A549 (cell line): ENCODE measurements at regions not wholly inside any gene's neighbourhood (a gene's known extent, or its start where the extent isn't known, plus 50 kb on each side); places are given as distances from the start of the nearest gene placed in this dataset.

Experiments
- ATAC-seq, 2 experiments: fragments of 200-7000 bp in 1 of 2; fragments of >200 bp in 1 of 2; cut with Nextera tagmentation in 1 of 2; cut with Tn5 transposase in 1 of 2; 3 replicates each; pipeline versions ENCODE4 v1.8.0 to v1.9.1; 2018 to 2020; ENCODE audit warnings: mild to moderate bottlenecking in 1 of 2, moderate library complexity in 1 of 2
- CTCF ChIA-PET: fragments of 300-600 bp; sonication (Branson Sonifier 250); formaldehyde crosslinking; extraction: SDS; loops from one replicate; lab custom pipeline; 2021; ENCODE audit warnings: antibody characterized with exemption, inconsistent platforms; lab: Yijun Ruan, JAX
- POLR2A ChIA-PET: fragments of 350-600 bp; formaldehyde crosslinking; extraction: SDS; loops from one replicate; lab custom pipeline; 2021; ENCODE audit warnings: antibody characterized with exemption, inconsistent platforms; lab: Yijun Ruan, JAX
- DNase-seq, 2 experiments: peaks; one replicate each; pipeline versions ENCODE4 v3.0.0 to v3.0.0-alpha.2; 2011 to 2016; ENCODE audit warnings: low read depth in 1 of 2, low spot score in 1 of 2
- FAIRE-seq: peaks from 2 replicates; lab custom pipeline; 2011; peaks lifted over from hg19 to GRCh38; lab: Jason Lieb, UNC
- H3K27ac ChIP-seq, 2 experiments: fragments of >200 bp; sonication (Bioruptor Twin); formaldehyde crosslinking; 3 replicates each; pipeline ENCODE4 v1.5.1; 2016 to 2017
- H3K4me1 ChIP-seq: fragments of >200 bp; sonication (Bioruptor Twin); formaldehyde crosslinking; 3 replicates; pipeline ENCODE4 v1.6.1; 2016
- H3K4me2 ChIP-seq: fragments of >200 bp; sonication (Bioruptor Twin); formaldehyde crosslinking; 3 replicates; pipeline ENCODE4 v1.6.1; 2016
- H3K4me3 ChIP-seq: fragments of >200 bp; sonication (Bioruptor Twin); formaldehyde crosslinking; 3 replicates; pipeline ENCODE4 v1.5.1; 2016
- H3K9me3 ChIP-seq: fragments of >200 bp; sonication (Bioruptor Twin); formaldehyde crosslinking; 3 replicates; pipeline ENCODE4 v1.6.1; 2016
- CBX8 ChIP-seq: fragments of 200-600 bp; sonication (generic); IDR thresholded peaks from 2 replicates; pipeline ENCODE4 v1.6.1; 2016
- CHD2 ChIP-seq: fragments of 150-350 bp; IDR thresholded peaks from 2 replicates; pipeline ENCODE4 v1.6.1; 2014; ENCODE audit warnings: low read length; ENCODE audit not compliant: partially characterized antibody
- EHF ChIP-seq: fragments of 250-450 bp; sonication (Bioruptor Pico); IDR thresholded peaks from 2 replicates; pipeline ENCODE4 v1.5.0; 2020; ENCODE audit warnings: mild to moderate bottlenecking
- EHMT2 ChIP-seq: fragments of 200-600 bp; sonication (generic); IDR thresholded peaks from 2 replicates; pipeline ENCODE4 v1.6.1; 2016; ENCODE audit warnings: antibody characterized with exemption, low read depth, mild to moderate bottlenecking, moderate library complexity
- GATA3 ChIP-seq: IDR thresholded peaks from 2 replicates; pipeline ENCODE4 v1.6.1; 2012; ENCODE audit warnings: borderline replicate concordance
- HDAC2 ChIP-seq: fragments of 200-600 bp; sonication (generic); IDR thresholded peaks from 2 replicates; pipeline ENCODE4 v1.6.1; 2016
- HOXB5 ChIP-seq: fragments of 250-450 bp; sonication (Bioruptor Pico); IDR thresholded peaks from 2 replicates; pipeline ENCODE4 v1.5.0; 2020; ENCODE audit warnings: mild to moderate bottlenecking, moderate library complexity
- JUNB ChIP-seq: fragments of >200 bp; sonication (Bioruptor Twin); formaldehyde crosslinking; IDR thresholded peaks from 2 replicates; pipeline ENCODE4 v1.6.1; 2016
- KDM1A ChIP-seq: fragments of 200-600 bp; sonication (generic); IDR thresholded peaks from 2 replicates; pipeline ENCODE4 v1.6.1; 2016; ENCODE audit warnings: low read depth, mild to moderate bottlenecking
- KDM5A ChIP-seq: fragments of 200-600 bp; sonication (generic); IDR thresholded peaks from 2 replicates; pipeline ENCODE4 v1.6.1; 2016; ENCODE audit warnings: antibody characterized with exemption, mild to moderate bottlenecking
- MAZ ChIP-seq: fragments of 150-350 bp; IDR thresholded peaks from 2 replicates; pipeline ENCODE4 v1.6.1; 2014; ENCODE audit warnings: antibody characterized with exemption, low read depth, low read length, borderline replicate concordance
- NPAS2 ChIP-seq: fragments of 250-450 bp; sonication (Bioruptor Pico); IDR thresholded peaks from 2 replicates; pipeline ENCODE4 v1.8.0; 2022; ENCODE audit warnings: mild to moderate bottlenecking, moderate library complexity, borderline replicate concordance
- RARB ChIP-seq: fragments of 250-450 bp; sonication (Bioruptor Pico); IDR thresholded peaks from 2 replicates; pipeline ENCODE4 v1.8.0; 2021; ENCODE audit warnings: mild to moderate bottlenecking, moderate library complexity
- REST ChIP-seq: fragments of 200-600 bp; sonication (generic); IDR thresholded peaks from 2 replicates; pipeline ENCODE4 v1.6.1; 2016; ENCODE audit warnings: antibody characterized with exemption, mild to moderate bottlenecking, moderate library complexity
- RFX5 ChIP-seq: fragments of 450-650 bp; IDR thresholded peaks from 2 replicates; pipeline ENCODE4 v1.7.1; 2014; ENCODE audit warnings: antibody characterized with exemption, mild to moderate bottlenecking, moderate library complexity
- RNF2 ChIP-seq: fragments of 200-600 bp; sonication (generic); IDR thresholded peaks from 2 replicates; pipeline ENCODE4 v1.6.1; 2016; ENCODE audit warnings: low read depth, mild to moderate bottlenecking, antibody characterized with exemption, moderate library complexity, borderline replicate concordance
- SMC3 ChIP-seq: fragments of >200 bp; sonication (Bioruptor Twin); formaldehyde crosslinking; IDR thresholded peaks from 3 replicates; pipeline ENCODE4 v1.6.1; 2018; ENCODE audit warnings: inconsistent platforms
- SREBF2 ChIP-seq: fragments of 450-650 bp; IDR thresholded peaks from 2 replicates; pipeline ENCODE4 v1.6.1; 2014; ENCODE audit warnings: mild to moderate bottlenecking, moderate library complexity
- ZFP36 ChIP-seq: fragments of 450-650 bp; IDR thresholded peaks from 2 replicates; pipeline ENCODE4 v1.6.1; 2014; ENCODE audit warnings: borderline replicate concordance; ENCODE audit not compliant: partially characterized antibody
- ZSCAN20 ChIP-seq: fragments of 250-450 bp; sonication (Bioruptor Pico); IDR thresholded peaks from 2 replicates; pipeline ENCODE4 v1.8.0; 2022; ENCODE audit warnings: mild to moderate bottlenecking, moderate library complexity
- WGBS: methylation state at CpG from one replicate; pipeline ENCODE4 v1.1.6; 2017; ENCODE audit errors: missing lambda C conversion rate; 5-methylcytosine and 5-hydroxymethylcytosine counted together
- TF ChIP-seq, protein P1 (sequence below): fragments of >200 bp; sonication (Bioruptor Twin); formaldehyde crosslinking; IDR thresholded peaks from 3 replicates; pipeline ENCODE4 v1.6.1; 2016
- TF ChIP-seq, protein P2 (sequence below): fragments of 250-450 bp; sonication (Bioruptor Pico); IDR thresholded peaks from 2 replicates; pipeline ENCODE4 v1.5.0; 2020; ENCODE audit warnings: low read depth, mild to moderate bottlenecking, moderate library complexity
- TF ChIP-seq, protein P3 (sequence below): fragments of >200 bp; sonication (Bioruptor Twin); formaldehyde crosslinking; IDR thresholded peaks from 2 replicates; pipeline ENCODE4 v1.6.1; 2016

DNA sequence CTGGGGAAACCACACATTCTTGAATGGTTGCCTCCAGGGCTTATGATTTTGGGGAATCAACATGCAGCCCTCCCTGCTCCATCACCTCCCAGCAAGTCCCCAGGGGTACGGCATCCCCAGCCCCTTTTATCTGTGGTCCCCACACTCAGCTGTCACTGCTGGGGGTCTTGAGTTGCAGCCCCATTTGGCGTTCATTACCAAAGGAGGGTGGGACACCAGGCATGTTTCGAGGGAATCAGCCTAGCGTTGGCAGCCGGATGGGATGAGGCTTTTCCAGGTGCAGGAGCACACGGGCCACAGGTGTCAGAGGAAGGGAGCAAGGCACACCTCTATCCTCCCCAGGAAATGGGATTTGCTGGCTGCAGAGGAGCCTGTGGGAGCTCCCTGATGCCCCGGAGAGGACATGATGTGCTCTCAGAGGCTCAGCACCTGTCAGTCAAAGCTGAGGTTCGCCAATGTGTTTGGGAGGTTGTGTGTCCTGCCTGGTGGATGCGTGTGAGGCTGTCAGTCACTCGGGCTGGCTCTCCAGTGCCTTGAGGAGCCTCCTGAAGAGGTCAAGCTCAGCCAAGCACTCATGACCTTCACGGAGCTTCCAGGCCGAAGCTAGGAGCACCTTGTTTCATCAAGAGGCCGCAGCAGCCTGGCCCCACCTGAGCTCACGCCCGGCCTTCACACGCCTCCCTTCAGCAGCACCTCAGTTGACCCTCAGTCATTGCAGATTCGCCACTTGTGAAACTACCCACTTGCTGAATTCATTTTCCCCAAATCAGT, 95.0 kb downstream of the ERMARD start (continued):
- TF ChIP-seq CBX8, result no peak
- TF ChIP-seq EHMT2, result no peak
- no peak for TF ChIP-seq HDAC2
- TF ChIP-seq RFX5, result no peak
- TF ChIP-seq, protein P1, sequence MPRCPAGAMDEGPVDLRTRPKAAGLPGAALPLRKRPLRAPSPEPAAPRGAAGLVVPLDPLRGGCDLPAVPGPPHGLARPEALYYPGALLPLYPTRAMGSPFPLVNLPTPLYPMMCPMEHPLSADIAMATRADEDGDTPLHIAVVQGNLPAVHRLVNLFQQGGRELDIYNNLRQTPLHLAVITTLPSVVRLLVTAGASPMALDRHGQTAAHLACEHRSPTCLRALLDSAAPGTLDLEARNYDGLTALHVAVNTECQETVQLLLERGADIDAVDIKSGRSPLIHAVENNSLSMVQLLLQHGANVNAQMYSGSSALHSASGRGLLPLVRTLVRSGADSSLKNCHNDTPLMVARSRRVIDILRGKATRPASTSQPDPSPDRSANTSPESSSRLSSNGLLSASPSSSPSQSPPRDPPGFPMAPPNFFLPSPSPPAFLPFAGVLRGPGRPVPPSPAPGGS, result no peak
- TF ChIP-seq, protein P2, sequence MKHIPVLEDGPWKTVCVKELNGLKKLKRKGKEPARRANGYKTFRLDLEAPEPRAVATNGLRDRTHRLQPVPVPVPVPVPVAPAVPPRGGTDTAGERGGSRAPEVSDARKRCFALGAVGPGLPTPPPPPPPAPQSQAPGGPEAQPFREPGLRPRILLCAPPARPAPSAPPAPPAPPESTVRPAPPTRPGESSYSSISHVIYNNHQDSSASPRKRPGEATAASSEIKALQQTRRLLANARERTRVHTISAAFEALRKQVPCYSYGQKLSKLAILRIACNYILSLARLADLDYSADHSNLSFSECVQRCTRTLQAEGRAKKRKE (CRISPR knock-in tag), result no peak

- ATAC-seq (no peak), FAIRE-seq (no peak), DNase-seq (no peak)
- WGBS, result 44% methylated on average over 6 of the region's 24 CpGs
- POLR2A ChIA-PET, result no interaction called here
- CTCF ChIA-PET, result interaction anchor here (6.3 kb wide), 1 partner anchor 14 kb away, joined by 30 read pairs; no protein-coding TSS in a partner anchor
- Histone ChIP-seq H3K9me3 (no peaks in the 10 kb centered on the region), H3K4me3 (no peak overlapping the region), H3K27ac (no peak overlapping the region), H3K4me1 (no peaks in the 10 kb centered on the region), H3K4me2 (no peak overlapping the region)
- TF ChIP-seq MAZ, result no peak
- no peak for TF ChIP-seq NPAS2 (CRISPR knock-in tag)
- TF ChIP-seq GATA3, result no peak
- no peak for TF ChIP-seq SREBF2
- no peak for TF ChIP-seq CHD2
- TF ChIP-seq REST, result no peak
- no peak for TF ChIP-seq EHMT2
- no peak for TF ChIP-seq CBX8
- no peak for TF ChIP-seq RNF2
- no peak for TF ChIP-seq SMC3
- no peak for TF ChIP-seq KDM1A
- no peak for TF ChIP-seq KDM5A
- no peak for TF ChIP-seq RARB (CRISPR knock-in tag)
- TF ChIP-seq EHF (CRISPR knock-in tag), result no peak
- TF ChIP-seq, protein P3, sequence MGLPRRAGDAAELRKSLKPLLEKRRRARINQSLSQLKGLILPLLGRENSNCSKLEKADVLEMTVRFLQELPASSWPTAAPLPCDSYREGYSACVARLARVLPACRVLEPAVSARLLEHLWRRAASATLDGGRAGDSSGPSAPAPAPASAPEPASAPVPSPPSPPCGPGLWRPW, result no peak
- no peak for TF ChIP-seq HOXB5
- TF ChIP-seq ZFP36, result no peak
- TF ChIP-seq ZSCAN20, result no peak
- no peak for TF ChIP-seq JUNB
Measured at GRCh38 chr6:169845426-169846285, 94.2 kb downstream of the ERMARD start.
